Breast epithelium (tissue), 3 donors: ENCODE measurements at regions not wholly inside any gene's neighbourhood (a gene's known extent, or its start where the extent isn't known, plus 50 kb on each side); places are given as distances from the start of the nearest gene placed in this dataset.

Experiments
- CTCF ChIP-seq, 3 donors: fragments of 450-650 bp; IDR thresholded peaks; one replicate each; pipeline ENCODE4 v1.5.1; 2016 to 2017; ENCODE audit warnings: antibody characterized with exemption in 3 of 3, mild to moderate bottlenecking in 3 of 3, moderate library complexity in 3 of 3
- POLR2AphosphoS5 ChIP-seq, 3 donors: sonication (generic); formaldehyde crosslinking; IDR thresholded peaks; one replicate each; pipeline ENCODE4 v1.6.1; 2017; ENCODE audit warnings: antibody characterized with exemption in 3 of 3

- TF ChIP-seq CTCF (IDR thresholded peaks at IDR 0.05) (no peak), POLR2AphosphoS5 (IDR thresholded peaks at IDR 0.05) (no peak)
Measured at GRCh38 chr3:87052499-87053260, 61.7 kb upstream of the VGLL3 start.
